CD4-positive, alpha-beta T cell treated with Interleukin-12 subunit alpha and Interleukin-12 subunit beta, for 1 hour (primary cell): ENCODE measurements at regions not wholly inside any gene's neighbourhood (a gene's known extent, or its start where the extent isn't known, plus 50 kb on each side); places are given as distances from the start of the nearest gene placed in this dataset.
"Not testable (repeated sequence)": the region's sequence is repeated elsewhere in the genome, so short reads cannot be mapped to it uniquely, and the experiment has no call there.

Experiments used
- DNase-seq: peaks from one replicate; pipeline ENCODE4 v3.0.0-alpha.2; 2020

DNA sequence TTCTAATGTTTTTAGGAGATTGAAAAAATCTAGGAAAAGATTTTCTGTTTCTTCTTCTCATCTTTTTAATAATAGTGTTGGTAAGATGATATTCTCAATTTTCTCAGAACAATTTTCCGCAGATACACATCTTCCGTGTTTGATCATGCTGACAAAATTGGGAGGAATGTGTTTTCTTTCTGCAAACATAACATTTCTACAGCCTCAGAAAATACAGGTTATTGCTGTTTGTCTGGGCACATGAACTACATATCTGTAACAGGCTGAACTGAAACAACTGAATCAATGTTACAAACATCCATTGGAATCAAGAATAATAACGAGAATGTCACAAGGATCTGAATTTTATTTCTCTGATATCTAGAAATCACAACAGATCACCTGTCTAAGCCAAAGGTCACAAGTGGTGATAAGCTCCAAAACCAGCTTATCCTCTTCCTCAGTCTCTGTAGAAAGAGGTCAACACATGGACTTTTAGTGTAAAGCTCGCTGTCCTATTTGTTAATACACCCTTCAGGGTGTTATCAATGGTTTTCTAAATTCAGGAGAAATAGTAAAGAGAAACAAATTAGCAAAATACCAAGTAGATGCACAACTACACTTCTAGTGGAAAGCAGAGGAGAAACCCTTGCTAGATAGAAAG is 197.3 kb upstream of the MARCKS start:
- DNase-seq, result no peak

DNA sequence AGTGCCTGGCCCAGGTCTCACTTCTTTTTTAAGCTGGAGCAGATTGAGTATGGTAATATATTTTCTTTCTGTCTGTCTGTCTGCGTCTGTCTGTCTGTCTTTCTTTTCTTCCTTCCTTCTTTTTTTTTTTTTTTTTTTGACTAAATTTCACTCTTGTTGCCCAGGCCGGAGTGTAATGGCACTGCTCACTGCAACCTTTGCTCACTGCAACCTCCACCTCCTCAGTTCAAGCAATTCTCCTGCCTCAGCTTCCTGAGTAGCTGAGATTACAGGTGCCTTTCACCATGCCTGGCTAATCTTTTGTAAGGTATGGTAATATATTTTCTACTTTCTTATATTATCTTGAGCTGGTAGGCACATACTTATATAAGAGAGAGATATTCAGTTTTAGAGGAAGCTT is 196.3 kb upstream of the MARCKS start:
- DNase-seq, result no peak

DNA sequence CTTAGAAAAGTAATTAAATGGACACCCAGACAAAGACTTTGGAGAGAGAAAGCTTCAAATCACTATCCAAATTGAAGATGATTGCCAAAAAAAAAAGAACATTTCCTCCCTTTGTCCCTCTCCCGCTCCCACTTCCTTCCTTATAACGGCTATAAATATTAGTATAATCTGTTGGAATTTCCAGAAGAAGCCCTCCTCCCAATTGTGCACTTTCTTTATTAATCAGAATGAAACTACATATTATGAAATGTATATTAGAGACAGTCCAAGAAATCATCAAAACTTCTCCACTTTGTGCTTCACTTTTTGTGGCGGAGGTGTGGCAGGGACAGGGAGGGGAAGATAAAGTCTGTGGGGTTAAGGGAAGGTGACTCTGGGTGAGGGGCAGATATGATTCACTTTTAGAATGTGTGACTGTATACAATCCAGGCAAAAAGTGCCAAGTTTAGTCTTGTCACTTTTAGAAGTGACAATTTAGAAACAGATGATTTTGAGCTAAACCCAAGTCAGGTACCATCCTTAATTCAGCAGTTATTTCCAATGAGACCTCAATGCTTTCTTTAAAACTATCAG is 195.0 kb upstream of the MARCKS start:
- no peak for DNase-seq

DNA sequence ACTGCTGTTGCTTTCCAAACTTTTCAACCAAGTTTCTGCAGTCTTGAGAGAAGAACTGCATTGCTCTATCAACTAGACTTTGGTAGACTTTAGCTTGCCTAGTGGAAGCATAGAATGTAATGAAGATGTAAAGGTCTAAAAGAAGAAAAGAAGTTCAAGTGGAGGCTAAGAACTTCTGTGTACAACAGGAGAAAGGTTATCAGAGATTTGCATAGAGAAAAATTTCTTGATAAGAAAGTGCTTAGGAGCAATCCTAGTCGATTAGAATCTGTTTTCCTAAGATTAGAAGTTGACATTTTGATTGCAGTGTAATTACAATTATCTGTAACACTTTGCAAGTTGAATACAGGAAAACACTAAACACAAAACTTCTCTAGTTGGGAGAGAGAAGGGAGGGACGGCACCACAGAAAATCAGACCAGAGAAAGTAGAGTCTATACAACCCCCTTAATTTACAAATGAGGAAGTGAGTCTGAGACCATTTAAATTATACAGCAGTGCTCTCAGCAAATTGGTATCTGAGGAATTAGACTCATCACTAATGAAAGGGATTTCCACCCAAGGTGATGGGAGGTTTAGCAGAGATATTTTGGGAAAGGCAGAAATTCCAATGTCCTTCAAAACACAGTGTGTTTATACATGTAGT is 194.3 kb upstream of the MARCKS start:
- no peak for DNase-seq

DNA sequence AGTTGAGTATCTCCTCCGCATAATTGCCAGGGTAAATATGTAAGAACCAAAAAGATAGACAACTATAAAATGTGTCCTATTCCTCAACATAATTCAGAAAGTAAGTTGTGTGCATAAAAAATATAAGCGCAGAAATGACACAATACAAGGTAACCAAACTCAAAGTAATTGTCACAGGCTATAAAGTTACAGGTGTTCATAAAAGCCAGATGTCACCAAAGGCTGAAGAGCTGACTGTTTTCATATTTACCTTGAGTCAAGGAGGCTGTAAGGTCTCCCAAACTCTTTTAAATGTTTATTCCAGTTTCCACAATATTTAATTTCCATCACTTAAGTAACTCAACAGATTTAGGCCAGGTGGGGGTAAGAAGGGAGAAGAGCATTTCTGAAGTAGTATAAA is 192.2 kb upstream of the MARCKS start:
- DNase-seq, result no peak

DNA sequence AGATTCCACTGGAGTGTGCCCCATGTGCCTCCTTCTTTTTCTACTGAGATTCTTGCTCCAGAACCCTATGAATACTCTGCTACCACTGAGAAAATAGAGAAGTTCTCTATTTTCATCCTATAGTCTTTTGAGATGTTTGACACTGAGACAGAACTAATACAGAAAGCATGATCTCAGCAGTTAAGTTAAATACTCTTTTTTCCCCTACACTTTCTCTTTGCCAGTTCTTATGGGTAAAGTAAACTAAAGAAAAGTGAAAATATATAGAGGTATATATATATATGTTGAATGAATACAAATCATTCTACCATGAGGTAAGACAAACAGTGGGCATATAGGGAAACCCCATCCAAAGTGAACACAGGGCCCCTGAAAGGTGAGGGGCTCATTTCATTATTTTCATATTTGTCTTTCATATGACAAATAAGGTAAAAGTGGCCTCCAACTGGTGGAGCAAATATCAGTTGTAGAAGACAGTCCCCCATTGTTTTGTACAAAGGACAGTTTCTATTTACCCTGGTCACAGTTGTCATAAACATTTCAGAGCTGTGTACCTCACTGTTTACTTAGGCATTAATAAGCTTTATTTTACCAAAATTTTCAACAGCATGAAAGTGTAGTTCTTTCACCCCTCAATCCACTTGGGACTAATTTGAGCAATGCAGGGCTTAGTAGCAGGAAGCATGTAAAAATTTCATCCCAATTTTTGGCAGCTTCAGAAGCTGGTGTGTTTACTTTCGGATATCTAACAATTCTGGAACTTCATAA is 188.3 kb upstream of the MARCKS start:
- no peak for DNase-seq

DNA sequence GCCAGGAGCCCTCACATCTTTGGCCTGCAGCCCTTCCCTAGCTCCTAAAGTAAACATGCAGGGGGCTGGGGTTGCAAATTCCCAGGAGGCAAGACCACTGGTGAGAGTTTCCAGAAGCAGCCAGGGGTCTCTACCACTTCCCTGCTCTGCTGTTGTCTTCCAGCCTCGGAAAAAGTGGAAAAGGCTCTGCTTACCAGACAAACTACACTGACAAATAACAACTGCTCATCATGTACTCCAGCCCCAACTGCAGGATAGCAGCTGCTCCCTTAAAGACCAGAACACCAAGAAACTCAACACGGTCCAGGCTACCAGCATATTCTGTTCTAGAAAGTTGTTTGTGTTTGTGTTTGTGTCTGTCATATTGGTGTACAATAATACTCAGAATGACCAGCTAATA is 187.5 kb upstream of the MARCKS start:
- no peak for DNase-seq

DNA sequence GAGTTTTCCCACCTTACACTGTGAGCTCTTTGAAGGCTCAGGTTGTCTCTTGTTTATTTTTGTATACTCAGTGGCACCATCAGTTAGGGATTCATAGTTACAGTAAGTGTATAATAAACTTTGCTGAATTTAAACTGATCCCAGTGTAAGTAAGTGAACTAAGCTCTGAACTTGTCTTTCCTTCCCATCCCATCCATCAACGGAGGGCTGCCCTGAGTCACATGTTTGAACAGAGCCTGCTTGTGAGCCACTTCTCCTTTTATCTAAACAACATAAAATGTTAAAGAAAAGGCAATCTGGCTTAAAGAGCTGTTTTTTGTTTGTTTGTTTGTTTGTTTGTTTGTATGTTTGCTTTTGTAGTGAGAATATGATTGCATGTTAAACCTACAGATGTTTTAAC is 185.7 kb upstream of the MARCKS start:
- no peak for DNase-seq

DNA sequence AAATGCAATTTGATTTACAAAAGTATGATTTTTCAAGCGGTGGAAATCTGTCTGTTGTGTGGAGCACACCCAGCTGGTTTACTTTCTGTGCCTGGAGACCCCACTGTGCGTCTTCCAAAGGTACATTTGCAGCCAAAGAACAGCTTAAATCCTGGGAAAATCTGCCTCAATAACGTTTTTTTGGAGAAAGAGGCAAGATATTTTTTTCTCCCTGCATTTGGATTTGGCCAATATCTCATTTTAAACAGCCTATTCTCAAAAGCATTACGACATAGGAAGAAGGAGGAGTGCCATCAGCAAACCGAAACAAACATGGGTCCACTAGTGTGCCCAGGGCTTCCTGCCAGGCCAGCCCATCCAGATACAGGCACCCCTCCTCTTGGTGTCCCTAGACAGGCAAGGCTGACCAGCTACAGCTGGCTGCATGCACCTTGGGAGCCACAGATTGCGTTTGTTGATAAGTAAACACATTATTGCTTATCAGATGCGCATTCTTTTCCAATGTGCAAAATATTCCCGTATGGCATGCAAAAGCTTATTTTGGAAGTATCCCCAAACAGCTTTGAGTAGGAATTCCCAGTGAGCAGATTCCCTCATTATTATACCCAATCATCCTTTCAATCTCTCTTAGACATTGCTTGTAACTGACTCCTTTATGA is 184.5 kb upstream of the MARCKS start:
- no peak for DNase-seq

DNA sequence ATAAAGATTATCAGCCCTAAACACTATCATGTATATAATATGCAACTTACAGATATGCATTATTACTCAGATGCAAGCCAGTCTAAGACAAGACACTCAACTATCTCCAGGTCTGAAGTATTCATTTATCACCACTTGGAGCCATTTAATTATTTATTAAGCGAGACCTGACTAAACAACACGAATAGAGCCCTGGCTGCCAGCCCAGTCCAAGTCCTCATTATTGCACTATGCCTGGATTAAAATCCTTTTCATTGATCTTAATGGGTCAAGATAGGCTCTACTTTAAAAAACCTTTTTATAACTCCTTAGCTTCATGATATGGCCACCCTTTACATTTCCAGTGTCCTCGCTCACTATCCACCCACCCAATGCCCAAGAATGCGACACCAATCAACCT is 183.1 kb upstream of the MARCKS start:
- no peak for DNase-seq

DNA sequence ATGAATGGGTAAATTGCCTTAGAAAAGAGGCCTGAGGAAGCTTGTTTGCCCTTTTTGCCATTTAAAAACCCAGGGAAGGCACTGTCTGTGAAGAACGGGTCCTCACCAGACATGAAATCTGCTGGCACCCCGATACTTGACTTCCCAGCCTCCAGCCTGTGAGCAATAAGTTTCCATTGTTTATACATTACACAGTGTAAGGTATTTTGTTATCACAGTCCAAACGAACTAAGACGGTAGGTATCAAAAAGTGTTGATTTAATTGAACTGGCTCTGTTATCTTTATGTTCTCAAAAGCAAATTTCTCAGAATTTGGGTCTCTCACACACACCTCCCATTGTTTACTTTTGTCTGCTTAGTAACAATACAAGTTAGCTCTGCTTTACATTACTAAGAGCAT is 181.1 kb upstream of the MARCKS start:
- no peak for DNase-seq

DNA sequence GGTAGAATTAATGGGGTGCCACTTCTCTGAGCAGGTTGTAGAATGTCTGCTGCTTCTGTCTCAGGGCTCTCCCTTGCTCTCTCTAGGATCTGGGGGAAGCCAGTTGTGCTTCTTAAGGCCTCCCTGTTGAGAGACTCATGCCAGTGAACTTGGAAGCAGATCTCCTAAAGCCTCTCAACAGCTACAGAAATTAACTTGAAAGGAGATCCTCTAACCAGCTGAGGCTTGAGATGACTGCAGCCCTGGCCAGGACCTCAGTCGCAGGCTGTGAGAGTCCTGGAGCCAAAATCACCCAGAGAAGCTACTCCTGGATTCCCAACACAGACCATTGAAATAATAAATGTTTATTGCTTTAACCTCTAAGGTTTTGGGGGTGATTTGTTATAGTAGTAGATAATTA is 180.2 kb upstream of the MARCKS start:
- no peak for DNase-seq

DNA sequence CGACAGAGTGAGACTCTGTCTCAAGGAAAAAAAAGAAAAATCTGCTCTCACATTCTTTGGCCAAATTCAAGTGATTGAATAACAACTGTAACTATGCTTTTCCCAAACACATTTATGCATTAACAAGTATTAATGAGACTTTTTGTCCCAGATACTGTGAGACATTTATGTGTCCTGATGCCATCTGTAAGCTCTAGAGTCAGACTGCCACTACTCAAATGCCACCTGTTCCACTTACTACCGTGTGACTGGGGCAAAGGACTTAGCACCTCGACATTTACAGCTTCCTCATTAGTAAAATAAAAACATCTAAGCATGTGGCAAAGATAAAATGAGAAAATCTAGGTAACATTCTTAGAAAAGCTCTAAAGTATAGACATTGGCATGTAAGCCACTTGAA is 178.1 kb upstream of the MARCKS start:
- DNase-seq, result no peak

DNA sequence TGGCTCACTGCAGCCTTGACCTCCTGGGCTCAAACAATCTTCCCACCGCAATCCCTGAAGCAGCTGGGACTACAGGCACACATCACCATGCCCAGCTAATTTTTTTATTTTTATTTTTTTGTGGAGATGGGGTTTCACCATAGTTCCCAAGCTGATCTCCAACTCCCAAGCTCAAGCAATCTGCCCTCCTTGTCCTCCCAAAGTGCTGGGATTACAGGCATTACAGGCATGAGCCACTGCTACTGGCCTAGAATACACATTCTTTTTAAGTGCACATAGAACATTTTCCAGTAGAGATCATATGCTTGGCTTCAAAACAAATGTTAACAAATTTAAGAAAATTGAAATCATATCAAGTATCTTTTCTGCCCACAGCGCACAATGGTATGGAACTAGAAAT is 176.8 kb upstream of the MARCKS start:
- DNase-seq, result no peak

DNA sequence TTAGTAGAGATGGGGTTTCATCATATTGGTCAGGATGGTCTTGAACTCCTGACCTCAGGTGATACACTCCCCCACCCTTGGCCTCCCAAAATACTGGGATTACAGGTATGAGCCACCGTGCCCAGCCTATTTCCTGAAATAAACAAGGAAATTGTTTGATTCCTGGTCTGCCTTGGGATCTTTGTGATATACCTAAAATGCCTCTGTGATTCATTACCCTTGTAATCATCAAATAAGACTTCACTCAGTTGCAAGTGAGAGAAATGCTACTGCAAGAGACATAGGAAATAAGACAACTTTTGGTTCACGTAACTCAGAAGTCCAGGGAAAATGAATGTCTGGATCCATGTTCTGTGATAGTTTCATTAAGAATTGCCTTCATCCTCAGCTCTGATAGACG is 173.2 kb upstream of the MARCKS start:
- DNase-seq, result no peak

DNA sequence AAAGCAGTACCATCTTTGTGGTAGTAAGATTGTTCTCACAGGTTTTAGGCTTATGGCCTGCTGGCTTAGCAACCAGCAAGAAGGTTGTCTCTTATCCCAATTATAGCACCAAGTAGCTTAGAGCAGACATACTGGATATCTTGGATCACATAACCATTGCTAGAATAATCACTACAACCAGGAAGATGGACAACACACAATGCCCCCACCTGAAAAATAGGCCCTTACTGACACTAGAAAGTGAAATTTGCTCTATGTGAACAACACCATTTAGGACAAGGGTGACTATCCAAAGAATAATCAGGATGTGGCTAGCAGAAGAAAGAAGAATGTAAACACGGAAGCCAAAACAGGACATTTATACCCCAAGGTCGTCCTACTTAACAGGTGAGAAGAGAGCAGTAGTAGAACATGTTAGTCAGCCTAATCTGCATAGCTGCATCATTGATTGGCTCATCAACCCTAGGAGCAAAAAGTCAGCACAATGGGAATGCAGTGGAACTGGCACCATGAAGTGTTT is 172.7 kb upstream of the MARCKS start:
- no peak for DNase-seq

DNA sequence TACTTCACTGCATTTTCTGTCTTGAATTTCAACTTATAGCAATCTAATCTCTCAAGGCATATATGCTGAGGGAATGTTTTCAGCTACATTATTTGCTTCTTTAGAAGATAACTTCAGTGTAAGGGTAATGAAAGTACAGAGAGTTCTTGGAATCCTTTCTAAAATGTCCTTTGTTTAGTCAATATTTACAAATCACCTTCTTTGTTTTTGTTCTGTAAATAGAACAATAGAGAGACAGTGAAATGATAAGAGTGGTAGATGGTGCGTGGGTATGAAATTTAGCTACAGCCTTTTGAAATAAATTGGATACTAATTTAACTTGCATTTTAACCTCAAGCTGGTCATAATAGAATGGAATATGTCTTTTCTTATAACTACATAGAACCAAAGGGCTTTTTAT is 171.1 kb upstream of the MARCKS start:
- no peak for DNase-seq

DNA sequence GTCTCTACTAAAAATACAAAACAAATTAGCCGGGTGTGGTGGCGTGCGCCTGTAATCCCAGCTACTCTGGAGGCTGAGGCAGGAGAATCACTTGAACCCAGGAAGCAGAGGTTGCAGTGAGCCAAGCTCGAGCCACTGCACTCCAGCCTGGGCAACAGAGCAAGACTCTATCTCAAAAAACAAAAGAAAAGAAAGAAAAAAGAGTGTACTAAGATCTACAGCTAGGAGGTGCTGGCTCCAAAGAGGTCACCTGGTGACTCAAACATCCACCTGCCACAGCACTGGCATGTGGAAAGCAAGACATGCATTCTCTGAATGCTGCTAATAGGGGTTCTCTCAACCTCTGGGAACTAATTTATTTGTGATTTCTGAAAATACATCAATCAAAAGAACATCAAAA is 167.5 kb upstream of the MARCKS start:
- not testable (repeated sequence) for DNase-seq

DNA sequence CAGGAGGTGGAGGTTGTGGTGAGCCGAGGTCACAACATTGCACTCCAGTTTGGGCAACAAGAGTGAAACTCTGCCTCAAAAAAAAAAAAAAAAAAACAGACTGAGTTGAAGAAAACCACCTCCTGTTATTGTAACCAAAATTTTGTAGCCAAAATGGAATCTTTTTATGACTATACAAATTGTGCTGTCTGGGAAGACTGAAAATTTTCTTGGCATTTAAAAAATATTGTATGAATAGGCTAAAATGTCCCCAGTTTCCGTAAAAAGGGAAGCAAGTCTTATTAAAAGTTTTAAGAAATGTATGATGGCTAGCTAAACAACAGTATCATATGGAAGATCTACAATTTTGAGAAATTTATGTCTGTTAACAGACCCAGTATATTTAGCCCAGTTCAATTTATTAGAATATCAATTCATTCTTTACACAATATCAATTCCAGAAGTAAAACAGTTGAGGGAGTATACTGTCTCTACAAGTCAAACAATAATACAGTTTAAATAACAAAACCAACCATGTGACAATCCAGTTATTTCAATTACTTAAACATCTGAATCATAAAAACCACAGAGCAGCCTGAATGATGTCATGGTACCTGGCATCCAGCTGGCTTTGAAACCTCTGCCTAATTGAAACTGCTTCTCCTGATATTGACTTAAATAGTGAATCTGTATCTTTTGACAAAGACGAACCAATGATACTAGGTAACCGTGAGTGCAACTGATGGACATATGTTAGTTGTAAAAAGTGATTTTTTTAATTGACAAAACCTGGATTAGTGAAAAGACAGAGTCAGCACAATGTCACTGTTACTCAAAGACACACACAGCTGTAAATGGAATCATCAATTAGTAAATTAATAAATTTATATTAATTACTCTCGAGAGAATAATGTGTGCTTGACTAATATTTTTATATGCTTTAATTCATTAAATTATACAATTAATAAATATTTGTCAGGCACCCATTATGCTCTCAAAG is 166.6 kb upstream of the MARCKS start:
- no peak for DNase-seq

DNA sequence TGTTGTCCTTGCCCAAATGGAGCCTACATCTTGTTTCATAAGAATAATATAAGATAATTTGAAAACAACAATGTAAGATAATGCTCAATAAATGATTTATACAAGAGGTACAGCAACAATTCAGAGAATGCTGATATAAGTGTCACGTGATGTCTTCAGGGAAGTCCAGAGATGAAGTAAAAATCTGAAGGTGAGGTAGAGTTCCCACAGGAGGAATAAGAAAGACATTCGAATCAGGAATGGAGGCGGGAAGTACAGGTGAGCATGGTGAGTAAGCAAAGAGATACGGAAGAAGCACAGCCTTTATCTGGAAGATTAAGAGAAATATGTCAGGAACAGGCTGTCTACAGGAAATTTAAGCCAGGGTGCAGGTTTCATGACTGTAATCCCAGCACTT is 165.9 kb upstream of the MARCKS start:
- no peak for DNase-seq

DNA sequence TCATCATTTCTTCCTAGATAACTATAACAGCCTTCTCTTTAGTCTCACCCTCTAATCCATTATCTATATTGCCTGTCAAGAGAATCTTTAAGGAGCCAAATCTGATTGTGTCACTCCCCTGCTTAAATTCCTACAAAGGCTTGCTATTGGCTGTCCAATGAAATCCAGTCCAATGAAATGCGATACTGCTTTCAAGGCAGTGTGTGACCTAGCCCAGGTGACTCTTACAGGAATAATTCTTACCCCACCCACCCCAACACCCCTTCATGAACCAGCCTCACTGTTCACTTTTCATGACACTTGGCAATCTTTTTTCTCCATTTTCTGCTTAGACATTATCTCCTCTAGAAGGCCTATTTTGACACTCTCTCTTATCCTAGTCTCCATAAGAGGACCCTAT is 163.3 kb upstream of the MARCKS start:
- no peak for DNase-seq
